ENCODE measurements at regions not wholly inside any gene's neighbourhood (a gene's known extent, or its start where the extent isn't known, plus 50 kb on each side); places are given as distances from the start of the nearest gene placed in this dataset.

- TF ChIP-seq ATF7 (IDR thresholded peaks at IDR 0.05; ENCODE audit: low read depth) = no peak
- no peak for TF ChIP-seq IKZF1 (conservative IDR thresholded peaks at IDR 0.05)
Measured at GRCh38 chr1:29542548-29542947, 306.2 kb downstream of the PTPRU start (continued).

GRCh38 chr1:29541631-29542030 is 305.3 kb downstream of the PTPRU start:
- no TSS peak for BruUV-seq (replicated peaks)
- Histone ChIP-seq H3K4me3 (no peak overlapping the region), H3K27ac (ENCODE audit: control insufficient read depth, insufficient read depth) (no peak overlapping the region), H3K4me1 (ENCODE audit: control insufficient read depth, insufficient read depth, low read length) (no peaks in the 10 kb centered on the region), H4K20me1 (ENCODE audit: control insufficient read depth, insufficient read depth) (no peaks in the 10 kb centered on the region), H2AFZ (ENCODE audit: control insufficient read depth, low read depth, low read length) (no peak overlapping the region), H3K79me2 (ENCODE audit: control insufficient read depth, insufficient read depth, low read length) (no peaks in the 10 kb centered on the region), H3K36me3 (ENCODE audit: control insufficient read depth in 2 of 2, insufficient read depth in 2 of 2, low read length in 1 of 2) (no peaks in the 10 kb centered on the region), H3K27me3 (replicated peaks in 1 of 2; ENCODE audit: control insufficient read depth in 2 of 2, insufficient read depth in 2 of 2, low read length in 1 of 2) (no peaks in the 10 kb centered on the region; a peak in 1 of 4 replicates), H3K4me2 (ENCODE audit: control insufficient read depth, insufficient read depth) (no peak overlapping the region), H3K9me3 (replicated peaks; ENCODE audit: control insufficient read depth, insufficient read depth, low read length) (no peaks in the 10 kb centered on the region), H3K9ac (ENCODE audit: control insufficient read depth, insufficient read depth, low read length) (no peak overlapping the region)
- RAD21 ChIA-PET (ENCODE audit: unreplicated experiment) = no interaction called here
- POLR2A ChIA-PET = no interaction called here
- 23% methylated on average over 7 of the region's 7 CpGs for WGBS (ENCODE audit: insufficient coverage, insufficient replicate concordance, low lambda C conversion rate, missing lambda C conversion rate)
- ATAC-seq (no peak), FAIRE-seq (no peak), DNase-seq (ENCODE audit: low read depth, low spot score) (no peak)
- CTCF ChIA-PET = no interaction called here
- intact Hi-C loops (cut with micrococcal nuclease; ENCODE audit: unreplicated experiment) = no loop called here
- in situ Hi-C loops (cut with MboI) = no loop called here
- SMC1A ChIA-PET (ENCODE audit: uncharacterized antibody, unreplicated experiment) = no interaction called here
- TF ChIP-seq POLR2A (IDR thresholded peaks at IDR 0.05; ENCODE audit: low read depth, low read length) = no peak
- TF ChIP-seq RFX5 (IDR thresholded peaks at IDR 0.05; ENCODE audit: low read depth, low read length) = no peak
- TF ChIP-seq EED (IDR thresholded peaks at IDR 0.05; ENCODE audit: low read depth) = no peak
- no peak for TF ChIP-seq CTCF (IDR thresholded peaks at IDR 0.05 in 2 of 3, conservative IDR thresholded peaks at IDR 0.05 in 1 of 3; ENCODE audit: control insufficient read depth in 2 of 3, extremely low read depth in 1 of 3, insufficient read depth in 1 of 3, low read depth in 3 of 3, low read length in 3 of 3)
- TF ChIP-seq TCF3 (IDR thresholded peaks at IDR 0.05; ENCODE audit: borderline replicate concordance, insufficient read depth, low read depth, low read length) = no peak
- TF ChIP-seq MEF2A (IDR thresholded peaks at IDR 0.05; ENCODE audit: insufficient read depth, low read depth, low read length) = no peak
- no peak for TF ChIP-seq LARP7 (IDR thresholded peaks at IDR 0.05)
- TF ChIP-seq FOXK2 (IDR thresholded peaks at IDR 0.05) = no peak
- TF ChIP-seq, protein P1, sequence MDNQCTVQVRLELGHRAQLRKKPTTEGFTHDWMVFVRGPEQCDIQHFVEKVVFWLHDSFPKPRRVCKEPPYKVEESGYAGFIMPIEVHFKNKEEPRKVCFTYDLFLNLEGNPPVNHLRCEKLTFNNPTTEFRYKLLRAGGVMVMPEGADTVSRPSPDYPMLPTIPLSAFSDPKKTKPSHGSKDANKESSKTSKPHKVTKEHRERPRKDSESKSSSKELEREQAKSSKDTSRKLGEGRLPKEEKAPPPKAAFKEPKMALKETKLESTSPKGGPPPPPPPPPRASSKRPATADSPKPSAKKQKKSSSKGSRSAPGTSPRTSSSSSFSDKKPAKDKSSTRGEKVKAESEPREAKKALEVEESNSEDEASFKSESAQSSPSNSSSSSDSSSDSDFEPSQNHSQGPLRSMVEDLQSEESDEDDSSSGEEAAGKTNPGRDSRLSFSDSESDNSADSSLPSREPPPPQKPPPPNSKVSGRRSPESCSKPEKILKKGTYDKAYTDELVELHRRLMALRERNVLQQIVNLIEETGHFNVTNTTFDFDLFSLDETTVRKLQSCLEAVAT (IDR thresholded peaks at IDR 0.05) = no peak
- TF ChIP-seq POU2F2 (IDR thresholded peaks at IDR 0.05; ENCODE audit: borderline replicate concordance, low read depth, low read length) = no peak
- no peak for TF ChIP-seq CHD1 (IDR thresholded peaks at IDR 0.05; ENCODE audit: low read depth, low read length)
- TF ChIP-seq, protein P2, sequence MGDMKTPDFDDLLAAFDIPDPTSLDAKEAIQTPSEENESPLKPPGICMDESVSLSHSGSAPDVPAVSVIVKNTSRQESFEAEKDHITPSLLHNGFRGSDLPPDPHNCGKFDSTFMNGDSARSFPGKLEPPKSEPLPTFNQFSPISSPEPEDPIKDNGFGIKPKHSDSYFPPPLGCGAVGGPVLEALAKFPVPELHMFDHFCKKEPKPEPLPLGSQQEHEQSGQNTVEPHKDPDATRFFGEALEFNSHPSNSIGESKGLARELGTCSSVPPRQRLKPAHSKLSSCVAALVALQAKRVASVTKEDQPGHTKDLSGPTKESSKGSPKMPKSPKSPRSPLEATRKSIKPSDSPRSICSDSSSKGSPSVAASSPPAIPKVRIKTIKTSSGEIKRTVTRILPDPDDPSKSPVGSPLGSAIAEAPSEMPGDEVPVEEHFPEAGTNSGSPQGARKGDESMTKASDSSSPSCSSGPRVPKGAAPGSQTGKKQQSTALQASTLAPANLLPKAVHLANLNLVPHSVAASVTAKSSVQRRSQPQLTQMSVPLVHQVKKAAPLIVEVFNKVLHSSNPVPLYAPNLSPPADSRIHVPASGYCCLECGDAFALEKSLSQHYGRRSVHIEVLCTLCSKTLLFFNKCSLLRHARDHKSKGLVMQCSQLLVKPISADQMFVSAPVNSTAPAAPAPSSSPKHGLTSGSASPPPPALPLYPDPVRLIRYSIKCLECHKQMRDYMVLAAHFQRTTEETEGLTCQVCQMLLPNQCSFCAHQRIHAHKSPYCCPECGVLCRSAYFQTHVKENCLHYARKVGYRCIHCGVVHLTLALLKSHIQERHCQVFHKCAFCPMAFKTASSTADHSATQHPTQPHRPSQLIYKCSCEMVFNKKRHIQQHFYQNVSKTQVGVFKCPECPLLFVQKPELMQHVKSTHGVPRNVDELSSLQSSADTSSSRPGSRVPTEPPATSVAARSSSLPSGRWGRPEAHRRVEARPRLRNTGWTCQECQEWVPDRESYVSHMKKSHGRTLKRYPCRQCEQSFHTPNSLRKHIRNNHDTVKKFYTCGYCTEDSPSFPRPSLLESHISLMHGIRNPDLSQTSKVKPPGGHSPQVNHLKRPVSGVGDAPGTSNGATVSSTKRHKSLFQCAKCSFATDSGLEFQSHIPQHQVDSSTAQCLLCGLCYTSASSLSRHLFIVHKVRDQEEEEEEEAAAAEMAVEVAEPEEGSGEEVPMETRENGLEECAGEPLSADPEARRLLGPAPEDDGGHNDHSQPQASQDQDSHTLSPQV (IDR thresholded peaks at IDR 0.05) = no peak
- no peak for TF ChIP-seq SPI1 (IDR thresholded peaks at IDR 0.05; ENCODE audit: borderline replicate concordance, insufficient read depth, low read depth, low read length)
- TF ChIP-seq PAX5 (IDR thresholded peaks at IDR 0.05; ENCODE audit: borderline replicate concordance, low read depth, low read length) = no peak
- TF ChIP-seq SUPT20H (IDR thresholded peaks at IDR 0.05; ENCODE audit: borderline replicate concordance, control insufficient read depth, low read depth, low read length) = no peak
- TF ChIP-seq TCF12 (IDR thresholded peaks at IDR 0.05; ENCODE audit: low read depth, low read length) = no peak
